Lower lobe of right lung (tissue), 2 donors: ENCODE measurements at regions not wholly inside any gene's neighbourhood (a gene's known extent, or its start where the extent isn't known, plus 50 kb on each side); places are given as distances from the start of the nearest gene placed in this dataset.

Source experiments
- ATAC-seq, 2 donors: fragments of 200-7000 bp; cut with Tn5 transposase; one replicate each; pipeline ENCODE4 v1.9.1; 2020 to 2022; ENCODE audit warnings: mild to moderate bottlenecking in 2 of 2, moderate library complexity in 2 of 2
- DNase-seq: peaks from one replicate; pipeline ENCODE4 v3.0.0-alpha.2; 2020
- H3K27ac ChIP-seq: fragments of 200-600 bp; one replicate; pipeline ENCODE4 v1.8.0; 2022
- H3K27me3 ChIP-seq: fragments of 200-600 bp; one replicate; pipeline ENCODE4 v1.8.0; 2022; ENCODE audit warnings: low read depth
- H3K36me3 ChIP-seq: fragments of 200-600 bp; one replicate; pipeline ENCODE4 v1.8.0; 2022; ENCODE audit warnings: mild to moderate bottlenecking
- H3K4me1 ChIP-seq: fragments of 200-600 bp; one replicate; pipeline ENCODE4 v1.8.0; 2022
- H3K4me3 ChIP-seq: fragments of 200-600 bp; one replicate; pipeline ENCODE4 v1.8.0; 2022; ENCODE audit warnings: mild to moderate bottlenecking
- H3K9me3 ChIP-seq: fragments of 200-600 bp; one replicate; pipeline ENCODE4 v1.8.0; 2022
- CTCF ChIP-seq: fragments of 200-600 bp; IDR thresholded peaks from one replicate; pipeline ENCODE4 v1.8.0; 2022; ENCODE audit warnings: antibody characterized with exemption, mild to moderate bottlenecking
- intact Hi-C: fragments of 100-400 bp; cut with DNase I; formaldehyde crosslinking; loops from one replicate; pipeline ENCODE4 v1.11.0; 2022
- donor health status: DM: no; HTN: yes; CAD: no; lungs with severe emphysema.

- no peaks in the 10 kb centered on the region for H3K4me1 ChIP-seq
- peaks cover 20% of the 10 kb centered on the region for H3K9me3 ChIP-seq
- no peak overlapping the region for H3K27ac ChIP-seq
- intact Hi-C loops: no loop called here
- H3K27me3 ChIP-seq: no peaks in the 10 kb centered on the region
- H3K4me3 ChIP-seq: no peak overlapping the region
- TF ChIP-seq CTCF: no peak
- no peaks in the 10 kb centered on the region for H3K36me3 ChIP-seq
- DNase-seq (no peak), ATAC-seq (no peak)
These were observed 741.6 kb downstream of the FGF9 start for GRCh38 chr13:22412452-22412851.

- no peaks in the 10 kb centered on the region for H3K9me3 ChIP-seq
- H3K4me3 ChIP-seq: no peak overlapping the region
- DNase-seq (no peak), ATAC-seq (no peak)
- H3K4me1 ChIP-seq: no peaks in the 10 kb centered on the region
- no peak overlapping the region for H3K27ac ChIP-seq
- no peaks in the 10 kb centered on the region for H3K27me3 ChIP-seq
- H3K36me3 ChIP-seq: no peaks in the 10 kb centered on the region
- intact Hi-C loops: no loop called here
- no peak for TF ChIP-seq CTCF
These were observed 751.1 kb downstream of the FGF9 start for GRCh38 chr13:22422023-22422422.

GRCh38 chr13:22422712-22423111 lies 751.8 kb downstream of the FGF9 start:
- TF ChIP-seq CTCF: no peak

GRCh38 chr13:22423261-22423660 lies 752.4 kb downstream of the FGF9 start:
- H3K4me3 ChIP-seq: no peak overlapping the region
- H3K9me3 ChIP-seq: no peaks in the 10 kb centered on the region
- no peaks in the 10 kb centered on the region for H3K4me1 ChIP-seq
- intact Hi-C loops: no loop called here
- H3K36me3 ChIP-seq: no peaks in the 10 kb centered on the region
- H3K27ac ChIP-seq: no peak overlapping the region
- ATAC-seq: no peak
- no peaks in the 10 kb centered on the region for H3K27me3 ChIP-seq
- no peak for TF ChIP-seq CTCF
- DNase-seq: no peak

More at GRCh38 chr13:22422712-22423111, 751.8 kb downstream of the FGF9 start:
- H3K4me3 ChIP-seq: no peak overlapping the region
- intact Hi-C loops: no loop called here
- H3K36me3 ChIP-seq: no peaks in the 10 kb centered on the region
- no peak overlapping the region for H3K27ac ChIP-seq
- H3K27me3 ChIP-seq: no peaks in the 10 kb centered on the region
- DNase-seq: no peak
- no peaks in the 10 kb centered on the region for H3K4me1 ChIP-seq
- H3K9me3 ChIP-seq: no peaks in the 10 kb centered on the region
- ATAC-seq: no peak

GRCh38 chr13:22425087-22425486 lies 754.2 kb downstream of the FGF9 start:
- intact Hi-C loops: no loop called here
- H3K36me3 ChIP-seq: no peaks in the 10 kb centered on the region
- no peak overlapping the region for H3K4me3 ChIP-seq
- TF ChIP-seq CTCF: no peak
- no peak overlapping the region for H3K27ac ChIP-seq
- no peak for DNase-seq
- H3K27me3 ChIP-seq: no peaks in the 10 kb centered on the region
- ATAC-seq: no peak
- no peaks in the 10 kb centered on the region for H3K4me1 ChIP-seq
- H3K9me3 ChIP-seq: no peaks in the 10 kb centered on the region

GRCh38 chr13:22427066-22427465 lies 753.7 kb upstream of the SGCG start:
- Histone ChIP-seq H3K4me3 (no peak overlapping the region), H3K27me3 (no peaks in the 10 kb centered on the region), H3K27ac (no peak overlapping the region), H3K36me3 (no peaks in the 10 kb centered on the region), H3K9me3 (no peaks in the 10 kb centered on the region), H3K4me1 (no peaks in the 10 kb centered on the region)
- ATAC-seq: no peak
- no peak for DNase-seq
- TF ChIP-seq CTCF: no peak
- intact Hi-C loops: no loop called here
